GM21737 (cell line): ENCODE measurements at regions not wholly inside any gene's neighbourhood (a gene's known extent, or its start where the extent isn't known, plus 50 kb on each side); places are given as distances from the start of the nearest gene placed in this dataset.
"Not testable (repeated sequence)": the region's sequence is repeated elsewhere in the genome, so short reads cannot be mapped to it uniquely, and the experiment has no call there.

Experiments
- ATAC-seq: cut with Tn5 transposase; IDR thresholded peaks from one replicate; pipeline ENCODE4 v1.9.1; 2021; ENCODE audit warnings: mild to moderate bottlenecking, moderate library complexity; ENCODE audit not compliant: unreplicated experiment

DNA sequence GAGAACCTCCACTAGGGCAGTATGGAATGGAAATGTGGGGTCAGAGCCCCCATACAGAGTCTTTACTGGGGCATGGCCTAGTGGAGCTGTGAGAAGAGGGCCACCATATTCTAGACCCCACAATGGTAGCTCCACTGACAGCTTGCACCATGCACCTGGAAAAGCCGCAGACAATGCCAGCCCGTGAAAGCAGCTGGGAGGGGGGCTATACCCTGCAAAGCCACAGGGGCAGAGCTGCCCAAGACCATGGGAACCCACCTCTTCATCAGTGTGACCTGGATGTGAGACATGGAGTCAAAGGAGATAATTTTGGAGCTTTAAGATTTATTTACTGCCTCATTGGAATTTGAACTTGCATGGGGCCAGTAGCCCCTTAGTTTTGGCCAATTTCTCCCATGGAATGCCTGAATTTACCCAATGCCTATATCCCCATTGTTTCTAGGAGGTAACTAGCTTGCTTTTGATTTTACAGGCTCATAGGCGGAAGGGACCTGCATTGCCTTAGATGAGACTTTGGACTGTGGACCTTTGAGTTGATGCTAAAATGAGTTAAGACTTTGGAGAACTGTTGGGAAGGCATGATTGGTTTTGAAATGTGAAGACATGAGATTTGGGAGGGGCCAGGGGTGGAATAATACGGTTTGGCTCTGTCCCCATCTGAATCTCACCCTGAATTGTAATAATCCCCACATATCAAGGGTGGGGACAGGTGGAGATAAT is 89.4 kb upstream of the MAMLD1 start:
- ATAC-seq: not testable (repeated sequence)

GRCh38 chrX:150282953-150283352 is 80.2 kb upstream of the MAMLD1 start:
- ATAC-seq: no peak

DNA sequence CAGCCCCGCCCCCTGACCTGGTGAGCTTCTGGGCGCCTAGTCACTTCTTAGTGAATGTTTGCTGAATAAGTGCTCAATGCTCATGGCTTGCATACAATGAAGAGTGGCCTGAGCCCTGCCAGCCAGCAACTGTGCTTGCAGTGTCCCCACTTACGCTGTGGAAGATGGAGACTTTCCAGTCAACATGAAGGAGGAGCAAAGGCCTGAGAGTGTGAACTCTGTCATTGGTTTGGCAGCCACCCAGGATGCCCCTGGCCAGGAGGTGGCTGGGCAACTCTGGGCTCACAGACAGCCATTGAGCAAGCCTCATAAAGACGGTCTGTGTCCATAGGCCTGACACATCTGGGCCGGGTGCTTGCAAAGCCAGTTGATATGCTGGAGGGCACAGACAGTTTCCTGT is 72.1 kb upstream of the MAMLD1 start:
- ATAC-seq: no peak

DNA sequence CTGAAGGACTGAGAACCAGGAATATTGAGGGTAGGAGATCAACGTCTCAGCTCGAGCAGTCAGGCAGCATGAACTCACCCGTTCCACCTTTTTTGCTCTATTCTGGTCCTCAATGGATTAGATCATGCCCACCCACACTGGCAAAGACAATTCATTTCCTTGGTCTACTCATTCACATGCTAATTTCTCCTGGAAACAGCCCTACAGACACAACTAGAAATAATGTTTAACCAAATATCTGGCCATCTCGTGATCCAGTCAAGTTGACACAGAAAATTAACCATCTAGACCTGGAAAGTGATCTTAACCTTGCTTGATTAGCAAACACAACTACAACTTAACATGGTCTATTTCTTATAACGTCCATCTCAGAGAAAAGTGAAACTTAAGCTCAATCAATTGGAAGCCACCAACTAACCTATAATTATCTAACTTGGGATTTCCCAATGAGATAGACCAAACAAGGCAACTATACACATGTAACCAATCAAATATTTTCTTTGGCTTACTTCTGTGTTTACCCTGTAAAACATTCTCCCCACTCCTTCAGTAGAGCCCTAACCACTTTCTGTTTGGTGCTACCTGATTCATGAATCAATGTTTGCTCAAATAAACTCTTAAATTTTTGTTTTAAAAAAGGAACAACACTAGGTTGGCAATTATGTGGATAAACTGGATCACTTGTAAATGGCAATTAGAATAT is 69.7 kb upstream of the MAMLD1 start:
- ATAC-seq: no peak

DNA sequence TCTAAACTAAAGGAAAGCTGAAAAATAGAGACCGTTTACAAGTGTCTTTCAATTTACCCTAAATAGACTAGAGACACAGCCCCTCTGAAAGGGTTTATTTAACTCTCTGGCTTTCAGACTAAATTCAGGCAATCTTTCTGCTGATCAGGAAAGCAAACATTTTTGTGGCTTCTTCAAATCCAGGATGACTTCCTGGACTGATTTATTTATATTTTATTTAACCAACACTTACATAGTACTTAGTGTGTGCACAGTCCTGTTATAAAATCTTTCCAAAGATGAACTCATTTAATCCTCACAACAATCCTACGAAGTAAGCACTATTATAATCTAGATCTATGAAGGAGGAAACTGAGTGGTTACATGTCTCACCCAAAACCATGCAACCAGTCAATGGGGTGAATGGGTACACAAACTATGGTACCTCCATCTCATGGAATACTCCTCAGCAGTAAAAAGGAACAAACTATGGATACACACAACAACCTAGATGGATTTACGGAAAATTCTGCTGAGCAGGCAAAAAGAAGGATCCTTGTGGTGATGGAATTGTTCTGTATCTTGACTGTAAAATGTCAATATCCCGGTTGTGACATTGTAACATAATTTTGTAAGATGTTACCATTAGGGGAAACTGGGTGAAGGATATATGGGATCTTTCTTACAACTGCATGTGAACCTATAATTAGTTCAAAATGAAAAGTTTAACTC is 64.1 kb upstream of the MAMLD1 start:
- ATAC-seq: no peak

GRCh38 chrX:150299579-150299978 is 63.5 kb upstream of the MAMLD1 start:
- no peak for ATAC-seq

GRCh38 chrX:150303386-150304097 is 59.6 kb upstream of the MAMLD1 start:
- ATAC-seq: no peak

GRCh38 chrX:150306002-150306401 is 57.1 kb upstream of the MAMLD1 start:
- ATAC-seq: no peak

- ATAC-seq: no peak
Observed at GRCh38 chrX:150308041-150308440, 55.1 kb upstream of the MAMLD1 start.

GRCh38 chrX:150308532-150309157 is 54.5 kb upstream of the MAMLD1 start:
- no peak for ATAC-seq

GRCh38 chrX:150310417-150310816 is 52.7 kb upstream of the MAMLD1 start:
- ATAC-seq: no peak

- ATAC-seq: no peak
Observed at GRCh38 chrX:150310881-150311280, 52.2 kb upstream of the MAMLD1 start.

DNA sequence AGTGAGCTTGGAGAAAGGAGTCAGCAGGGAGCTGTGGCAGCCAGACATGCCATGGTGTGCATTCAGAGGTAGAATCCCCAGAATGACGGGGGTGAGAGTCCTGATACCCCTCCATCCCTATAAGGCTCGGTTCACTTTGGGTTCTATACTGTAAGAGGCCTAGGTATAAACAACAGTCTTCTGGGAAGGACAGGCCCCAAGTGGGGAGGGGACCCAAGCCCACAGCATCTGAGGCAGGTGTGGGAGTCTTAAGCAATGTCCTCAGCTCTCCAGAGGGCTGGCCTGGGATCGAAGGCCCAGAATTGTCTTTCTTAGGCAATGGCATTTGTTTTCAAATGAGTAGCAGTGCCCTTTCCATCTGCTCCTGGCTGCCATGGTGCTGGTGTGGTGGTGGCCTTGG is 50.2 kb upstream of the MAMLD1 start:
- ATAC-seq: no peak
